ENCODE measurements at regions not wholly inside any gene's neighbourhood (a gene's known extent, or its start where the extent isn't known, plus 50 kb on each side); places are given as distances from the start of the nearest gene placed in this dataset.
A peak's percentile ranks its signal among the peaks of the same experiment; 100 is the strongest.

DNA sequence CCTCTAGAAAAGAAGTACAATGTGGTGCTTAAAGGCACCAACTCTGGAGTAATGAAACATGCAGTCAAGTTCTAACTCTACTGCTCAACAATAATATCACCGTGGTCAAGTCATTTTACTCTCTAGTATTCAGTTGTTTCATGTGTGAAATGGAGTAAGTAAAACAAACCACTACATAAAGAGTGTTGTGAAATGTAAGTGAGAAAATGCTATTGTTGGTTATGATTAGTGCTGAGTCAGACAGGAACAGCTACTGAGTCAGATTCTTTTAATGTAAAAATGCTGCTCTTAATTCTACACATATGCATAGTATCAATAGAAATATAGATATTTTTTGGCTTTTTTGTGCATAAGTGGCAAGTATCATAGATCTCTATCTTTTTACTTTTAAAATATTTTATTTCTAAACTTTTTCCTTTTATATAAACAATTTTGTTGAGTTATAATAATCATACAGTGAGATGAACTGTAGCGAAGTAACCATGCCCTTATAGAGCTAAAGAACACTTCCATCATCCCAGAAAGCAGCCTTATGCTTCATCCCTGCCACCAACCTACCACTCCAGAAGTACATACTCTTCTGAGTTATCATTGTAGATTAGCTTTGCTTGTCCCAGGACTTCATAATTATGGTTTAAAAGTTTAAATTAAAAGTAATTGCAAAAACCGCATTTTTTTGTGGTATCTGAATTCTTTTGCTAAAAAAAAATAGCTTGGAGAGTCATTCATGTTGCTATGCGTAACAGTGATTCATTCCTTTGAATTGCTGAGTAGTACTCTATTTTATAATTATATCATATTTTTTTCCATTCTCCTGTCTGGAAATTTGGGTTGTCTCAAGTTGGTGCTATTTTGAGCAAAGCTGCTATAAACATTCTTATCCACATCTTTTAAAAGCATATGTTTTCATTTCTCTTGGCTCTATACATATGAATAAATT lies 548.2 kb upstream of the CLINT1 start:
- intact Hi-C loops (cut with DNase I) = no loop called here
- Histone ChIP-seq H3K4me3 (no peak overlapping the region), H3K27ac (no peak overlapping the region), H3K36me3 (no peaks in the 10 kb centered on the region), H3K9me3 (no peaks in the 10 kb centered on the region), H3K27me3 (no peaks in the 10 kb centered on the region), H3K4me1 (no peaks in the 10 kb centered on the region)
- WGBS (ENCODE audit: insufficient coverage, low coverage, low lambda C conversion rate, missing lambda C conversion rate) = 59% methylated on average over 4 of the region's 4 CpGs
- no peak for ATAC-seq
- DNase-seq = no peak
- TF ChIP-seq, protein P1, sequence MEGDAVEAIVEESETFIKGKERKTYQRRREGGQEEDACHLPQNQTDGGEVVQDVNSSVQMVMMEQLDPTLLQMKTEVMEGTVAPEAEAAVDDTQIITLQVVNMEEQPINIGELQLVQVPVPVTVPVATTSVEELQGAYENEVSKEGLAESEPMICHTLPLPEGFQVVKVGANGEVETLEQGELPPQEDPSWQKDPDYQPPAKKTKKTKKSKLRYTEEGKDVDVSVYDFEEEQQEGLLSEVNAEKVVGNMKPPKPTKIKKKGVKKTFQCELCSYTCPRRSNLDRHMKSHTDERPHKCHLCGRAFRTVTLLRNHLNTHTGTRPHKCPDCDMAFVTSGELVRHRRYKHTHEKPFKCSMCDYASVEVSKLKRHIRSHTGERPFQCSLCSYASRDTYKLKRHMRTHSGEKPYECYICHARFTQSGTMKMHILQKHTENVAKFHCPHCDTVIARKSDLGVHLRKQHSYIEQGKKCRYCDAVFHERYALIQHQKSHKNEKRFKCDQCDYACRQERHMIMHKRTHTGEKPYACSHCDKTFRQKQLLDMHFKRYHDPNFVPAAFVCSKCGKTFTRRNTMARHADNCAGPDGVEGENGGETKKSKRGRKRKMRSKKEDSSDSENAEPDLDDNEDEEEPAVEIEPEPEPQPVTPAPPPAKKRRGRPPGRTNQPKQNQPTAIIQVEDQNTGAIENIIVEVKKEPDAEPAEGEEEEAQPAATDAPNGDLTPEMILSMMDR (IDR thresholded peaks at IDR 0.05) = no peak
- TF ChIP-seq POLR2A (IDR thresholded peaks at IDR 0.05) = no peak

DNA sequence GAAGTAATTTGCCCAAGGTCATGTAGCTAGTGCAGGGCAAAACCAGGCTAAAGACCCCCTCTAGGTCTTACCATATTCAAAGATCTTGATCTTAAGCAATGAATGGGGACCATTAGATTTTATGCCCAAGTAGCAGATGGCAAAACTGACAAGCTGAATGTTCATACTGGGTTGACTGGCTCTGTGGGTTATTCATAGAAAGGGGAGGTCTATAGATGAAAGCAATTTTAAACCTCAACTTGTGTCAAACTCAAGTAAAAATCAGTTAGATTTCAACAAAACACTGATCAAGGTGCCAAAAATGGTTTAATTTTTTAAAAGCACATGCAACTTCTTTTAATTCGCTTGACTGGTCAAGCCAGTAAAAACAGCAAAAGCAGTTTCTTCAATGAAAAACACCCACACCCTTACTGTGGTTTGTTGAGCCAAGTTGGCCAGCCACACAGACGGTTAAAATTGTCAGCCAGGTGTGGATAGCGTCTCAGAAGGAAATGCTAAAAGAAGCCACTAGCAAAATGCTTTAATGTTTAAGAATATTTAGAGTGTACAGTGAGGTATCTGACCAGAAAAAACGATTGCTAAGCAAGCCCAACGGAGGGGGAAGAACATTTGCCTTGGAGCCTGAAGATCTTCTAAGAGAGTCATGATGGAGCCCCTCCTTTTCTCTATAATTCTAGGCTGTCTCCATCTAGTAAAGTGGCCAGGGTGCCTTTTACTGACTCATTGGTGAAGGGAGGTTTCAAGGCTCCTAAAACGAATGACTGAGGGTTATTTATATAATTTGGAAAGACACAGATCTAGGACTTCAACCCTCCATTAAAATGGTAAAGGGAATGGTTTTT lies 539.6 kb upstream of the CLINT1 start:
- DNase-seq (no peak), ATAC-seq (no peak)
- Histone ChIP-seq H3K27me3 (no peaks in the 10 kb centered on the region), H3K27ac (no peak overlapping the region), H3K4me3 (no peak overlapping the region), H3K36me3 (no peaks in the 10 kb centered on the region), H3K9me3 (no peaks in the 10 kb centered on the region), H3K4me1 (peaks cover 0 to 14% (median 2%) of the 10 kb centered on the region in 4 donors)
- intact Hi-C loops (cut with DNase I) = no loop called here
- no peak for TF ChIP-seq POLR2A (IDR thresholded peaks at IDR 0.05)
- TF ChIP-seq, protein P1 (IDR thresholded peaks at IDR 0.05) = no peak
- 60% methylated on average over 6 of the region's 6 CpGs for WGBS (ENCODE audit: insufficient coverage, low coverage, low lambda C conversion rate, missing lambda C conversion rate)

DNA sequence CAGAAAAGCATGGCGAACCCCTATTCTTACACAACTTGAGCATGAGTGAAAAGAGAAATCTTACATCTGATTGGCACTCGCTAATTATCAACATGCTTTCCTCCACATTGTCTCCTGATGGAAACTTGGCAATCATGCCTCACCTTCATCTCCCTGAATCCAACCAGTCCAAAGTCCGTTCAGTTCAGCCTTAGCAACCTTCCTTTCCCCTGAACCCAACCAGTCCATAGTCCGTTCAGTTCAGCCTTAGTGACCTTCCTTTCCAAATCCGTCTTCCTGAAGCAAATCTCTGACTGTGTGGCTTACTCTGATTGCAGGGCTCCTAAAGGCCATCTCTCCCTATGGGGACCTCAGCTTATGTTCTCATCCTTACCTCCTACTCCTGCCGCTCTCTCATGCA lies 538.3 kb upstream of the CLINT1 start:
- WGBS (ENCODE audit: insufficient coverage, low coverage, low lambda C conversion rate, missing lambda C conversion rate) = 64% methylated on average over 5 of the region's 6 CpGs
- intact Hi-C loops (cut with DNase I) = no loop called here
- DNase-seq (no peak), ATAC-seq (peak in 2 of 4 donors; percentile 35 to 67)
- Histone ChIP-seq H3K4me3 (no peak overlapping the region), H3K4me1 (peaks cover 0 to 21% (median 6%) of the 10 kb centered on the region in 4 donors), H3K27ac (no peak overlapping the region), H3K9me3 (no peaks in the 10 kb centered on the region), H3K27me3 (no peaks in the 10 kb centered on the region), H3K36me3 (no peaks in the 10 kb centered on the region)
- TF ChIP-seq, protein P1 (IDR thresholded peaks at IDR 0.05) = no peak

DNA sequence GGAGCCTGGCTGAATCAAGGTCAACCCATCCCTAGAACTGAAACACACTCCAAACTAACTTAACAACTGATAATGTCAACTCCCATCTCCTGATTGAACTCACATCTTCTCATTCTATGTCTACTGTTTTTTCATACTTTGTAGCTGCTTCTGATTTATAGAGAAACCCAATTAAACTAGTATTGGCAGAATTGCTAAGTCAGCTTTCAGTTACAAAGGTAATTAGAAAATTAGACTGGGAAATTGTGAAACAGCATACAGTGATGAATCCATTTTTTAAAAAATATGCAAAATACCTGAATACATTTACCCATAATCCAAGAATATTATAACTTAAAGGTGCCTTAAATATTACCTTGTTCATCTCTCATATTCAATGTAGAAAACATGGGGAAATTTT lies 535.2 kb upstream of the CLINT1 start:
- Histone ChIP-seq H3K4me1 (peaks cover 0 to 21% (median 6%) of the 10 kb centered on the region in 4 donors), H3K36me3 (no peaks in the 10 kb centered on the region), H3K27me3 (no peaks in the 10 kb centered on the region), H3K27ac (no peak overlapping the region), H3K4me3 (no peak overlapping the region), H3K9me3 (no peaks in the 10 kb centered on the region)
- DNase-seq (no peak), ATAC-seq (no peak)
- no peak for TF ChIP-seq POLR2A (IDR thresholded peaks at IDR 0.05)
- TF ChIP-seq, protein P1 (IDR thresholded peaks at IDR 0.05) = no peak
- intact Hi-C loops (cut with DNase I) = no loop called here
